SU-DHL-6 (cell line): ENCODE measurements at regions not wholly inside any gene's neighbourhood (a gene's known extent, or its start where the extent isn't known, plus 50 kb on each side); places are given as distances from the start of the nearest gene placed in this dataset.

Experiments used
- H2AFZ ChIP-seq: fragments of 200-600 bp; sonication (generic); 2 replicates; pipeline ENCODE4 v1.6.1; 2014; ENCODE audit warnings: low read depth, mild to moderate bottlenecking, moderate library complexity, mixed read lengths, antibody characterized with exemption, low read length; ENCODE audit not compliant: severe bottlenecking
- H3F3A ChIP-seq: fragments of 200-600 bp; shearing (Covaris generic); 2 replicates; pipeline ENCODE4 v1.6.0; 2016; ENCODE audit warnings: antibody characterized with exemption, mild to moderate bottlenecking; ENCODE audit not compliant: insufficient read depth
- H3K27ac ChIP-seq: fragments of 200-600 bp; sonication (generic); 2 replicates; pipeline ENCODE4 v1.5.1; 2016; ENCODE audit warnings: low read depth, mild to moderate bottlenecking, low read length, moderate library complexity, mixed read lengths
- H3K27me3 ChIP-seq: fragments of 200-600 bp; sonication (generic), shearing (Covaris generic); 2 replicates; pipeline ENCODE4 v1.6.0; 2014; ENCODE audit warnings: mild to moderate bottlenecking, low read length
- H3K36me3 ChIP-seq: fragments of 200-600 bp; sonication (generic); 2 replicates; pipeline ENCODE4 v1.6.1; 2014; ENCODE audit warnings: mild to moderate bottlenecking, low read length, mixed read lengths
- H3K4me2 ChIP-seq: fragments of 300-600, 200-600 bp; shearing (Covaris generic), sonication (generic); 2 replicates; pipeline ENCODE4 v1.6.0; 2014; ENCODE audit warnings: low read length, low read depth, mild to moderate bottlenecking; ENCODE audit not compliant: poor library complexity, severe bottlenecking
- H3K4me3 ChIP-seq: fragments of 200-600 bp; sonication (generic); 2 replicates; pipeline ENCODE4 v1.5.1; 2014; ENCODE audit warnings: antibody characterized with exemption, low read length, mild to moderate bottlenecking, mixed read lengths; ENCODE audit not compliant: insufficient read depth, poor library complexity, severe bottlenecking
- H3K79me2 ChIP-seq: fragments of 200-600 bp; sonication (generic); 2 replicates; pipeline ENCODE4 v1.6.1; 2014; ENCODE audit warnings: mild to moderate bottlenecking, low read length, moderate library complexity; ENCODE audit not compliant: insufficient read depth
- H3K9ac ChIP-seq: fragments of 200-600 bp; sonication (generic); 2 replicates; pipeline ENCODE4 v1.7.0; 2014; ENCODE audit warnings: mild to moderate bottlenecking, low read length
- H3K9me2 ChIP-seq: fragments of 200-600 bp; sonication (generic); replicated peaks from 2 replicates; pipeline ENCODE4 v1.6.1; 2014; ENCODE audit warnings: low read length; ENCODE audit not compliant: insufficient read depth
- H3K9me3 ChIP-seq: fragments of 200-600 bp; sonication (generic); 2 replicates; pipeline ENCODE4 v1.6.1; 2014; ENCODE audit warnings: low read length, mixed read lengths; ENCODE audit not compliant: insufficient read depth
- H4K20me1 ChIP-seq: fragments of 200-600 bp; sonication (generic); 2 replicates; pipeline ENCODE4 v1.6.1; 2014; ENCODE audit warnings: low read depth, mild to moderate bottlenecking, antibody characterized with exemption, low read length, moderate library complexity, mixed read lengths
- EZH2phosphoT487 ChIP-seq: fragments of 200-600 bp; sonication (generic), shearing (Covaris generic); conservative IDR thresholded peaks from 2 replicates; pipeline ENCODE4 v1.6.1; 2018; ENCODE audit warnings: mild to moderate bottlenecking, antibody characterized with exemption, low read length, moderate library complexity, mixed read lengths
- TF ChIP-seq, protein P1 (sequence below): fragments of 200-600 bp; sonication (generic); IDR thresholded peaks from one replicate; pipeline ENCODE4 v1.5.1; 2017; ENCODE audit warnings: antibody characterized with exemption, mild to moderate bottlenecking, low read length, moderate library complexity; ENCODE audit not compliant: insufficient read depth, poor library complexity, severe bottlenecking

DNA sequence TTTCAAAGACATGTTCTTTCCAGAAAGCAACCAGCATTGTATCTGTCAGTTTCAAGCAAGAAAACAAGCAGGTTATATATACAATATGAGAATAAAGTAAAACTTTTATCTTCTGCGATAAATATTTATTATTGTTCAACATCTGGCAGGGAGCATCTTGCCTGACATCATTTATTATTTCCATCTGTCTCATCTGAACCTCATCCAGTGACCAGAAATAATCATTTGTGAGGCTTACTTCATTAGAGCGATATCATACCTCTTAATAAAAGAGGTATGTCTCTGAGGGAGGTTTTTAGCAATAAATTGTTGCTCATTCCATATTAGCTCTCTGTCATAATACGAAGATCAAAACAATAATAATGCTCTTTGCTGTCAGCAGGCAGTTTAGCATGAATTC lies 226.1 kb downstream of the CDC14C start:
- Histone ChIP-seq H3K9ac (no peak overlapping the region), H3K79me2 (no peaks in the 10 kb centered on the region), H3K36me3 (no peaks in the 10 kb centered on the region), H3K4me2 (no peak overlapping the region), H3F3A (no peaks in the 10 kb centered on the region), H3K27me3 (no peaks in the 10 kb centered on the region), H3K9me2 (no peaks in the 10 kb centered on the region), H3K27ac (no peak overlapping the region), H4K20me1 (no peaks in the 10 kb centered on the region), H2AFZ (no peak overlapping the region), H3K9me3 (no peaks in the 10 kb centered on the region), H3K4me3 (no peak overlapping the region)
- TF ChIP-seq, protein P1, sequence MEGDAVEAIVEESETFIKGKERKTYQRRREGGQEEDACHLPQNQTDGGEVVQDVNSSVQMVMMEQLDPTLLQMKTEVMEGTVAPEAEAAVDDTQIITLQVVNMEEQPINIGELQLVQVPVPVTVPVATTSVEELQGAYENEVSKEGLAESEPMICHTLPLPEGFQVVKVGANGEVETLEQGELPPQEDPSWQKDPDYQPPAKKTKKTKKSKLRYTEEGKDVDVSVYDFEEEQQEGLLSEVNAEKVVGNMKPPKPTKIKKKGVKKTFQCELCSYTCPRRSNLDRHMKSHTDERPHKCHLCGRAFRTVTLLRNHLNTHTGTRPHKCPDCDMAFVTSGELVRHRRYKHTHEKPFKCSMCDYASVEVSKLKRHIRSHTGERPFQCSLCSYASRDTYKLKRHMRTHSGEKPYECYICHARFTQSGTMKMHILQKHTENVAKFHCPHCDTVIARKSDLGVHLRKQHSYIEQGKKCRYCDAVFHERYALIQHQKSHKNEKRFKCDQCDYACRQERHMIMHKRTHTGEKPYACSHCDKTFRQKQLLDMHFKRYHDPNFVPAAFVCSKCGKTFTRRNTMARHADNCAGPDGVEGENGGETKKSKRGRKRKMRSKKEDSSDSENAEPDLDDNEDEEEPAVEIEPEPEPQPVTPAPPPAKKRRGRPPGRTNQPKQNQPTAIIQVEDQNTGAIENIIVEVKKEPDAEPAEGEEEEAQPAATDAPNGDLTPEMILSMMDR, result no peak

DNA sequence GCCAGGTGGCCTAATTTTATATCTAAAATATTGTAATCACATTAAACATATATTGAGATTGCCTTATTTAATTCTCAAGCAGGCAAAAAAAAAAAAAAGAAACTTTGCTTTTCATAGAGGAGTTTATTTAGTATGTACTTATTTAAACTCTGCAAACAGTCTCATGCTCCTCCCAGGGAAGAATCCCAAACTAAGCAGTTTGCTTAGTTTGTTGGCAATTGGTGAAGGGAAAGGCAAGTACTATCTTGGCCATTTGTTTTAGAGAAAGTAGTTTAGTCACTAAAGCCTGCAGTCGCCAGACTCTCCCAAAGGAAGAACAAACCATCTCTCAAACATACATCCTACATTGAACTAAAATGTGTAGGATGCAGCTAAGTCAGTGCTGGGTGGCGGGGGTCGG lies 226.8 kb downstream of the CDC14C start:
- Histone ChIP-seq H3F3A (no peaks in the 10 kb centered on the region), H3K27ac (no peak overlapping the region), H2AFZ (no peak overlapping the region), H3K9me3 (no peaks in the 10 kb centered on the region), H3K27me3 (no peaks in the 10 kb centered on the region), H3K9me2 (no peaks in the 10 kb centered on the region), H3K36me3 (no peaks in the 10 kb centered on the region), H3K4me2 (no peak overlapping the region), H4K20me1 (no peaks in the 10 kb centered on the region), H3K79me2 (no peaks in the 10 kb centered on the region), H3K9ac (no peak overlapping the region), H3K4me3 (no peak overlapping the region)
- TF ChIP-seq, protein P1, result no peak
- no peak for TF ChIP-seq EZH2phosphoT487

DNA sequence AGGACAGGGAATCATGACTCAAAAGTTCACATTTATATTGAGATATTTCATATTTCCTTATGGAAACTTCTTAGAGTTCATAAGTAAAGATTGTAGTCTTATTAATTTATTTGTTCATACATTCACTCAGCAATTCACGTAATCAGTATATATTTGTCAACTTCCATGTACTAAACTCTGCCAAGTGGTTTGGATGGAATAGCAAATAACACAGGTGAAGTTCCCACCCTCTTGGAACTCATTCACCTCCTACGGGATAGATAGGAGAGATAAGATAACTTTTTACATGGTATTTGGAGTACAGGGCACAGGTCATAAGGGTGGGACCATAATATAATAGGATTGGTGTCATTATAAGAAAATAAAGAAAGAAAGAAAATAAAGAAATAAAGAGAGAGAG lies 234.0 kb downstream of the CDC14C start:
- H3K36me3 ChIP-seq, result no peaks in the 10 kb centered on the region
- no peaks in the 10 kb centered on the region for H3K27me3 ChIP-seq
- no peaks in the 10 kb centered on the region for H3K9me3 ChIP-seq
- H3K9ac ChIP-seq, result no peak overlapping the region
- H3F3A ChIP-seq, result no peaks in the 10 kb centered on the region
- H4K20me1 ChIP-seq, result no peaks in the 10 kb centered on the region
- H3K4me2 ChIP-seq, result no peak overlapping the region
- H3K79me2 ChIP-seq, result no peaks in the 10 kb centered on the region
- H3K4me3 ChIP-seq, result no peak overlapping the region
- H2AFZ ChIP-seq, result no peak overlapping the region
- no peaks in the 10 kb centered on the region for H3K9me2 ChIP-seq
- no peak overlapping the region for H3K27ac ChIP-seq
- TF ChIP-seq, protein P1, result no peak
- no peak for TF ChIP-seq EZH2phosphoT487

DNA sequence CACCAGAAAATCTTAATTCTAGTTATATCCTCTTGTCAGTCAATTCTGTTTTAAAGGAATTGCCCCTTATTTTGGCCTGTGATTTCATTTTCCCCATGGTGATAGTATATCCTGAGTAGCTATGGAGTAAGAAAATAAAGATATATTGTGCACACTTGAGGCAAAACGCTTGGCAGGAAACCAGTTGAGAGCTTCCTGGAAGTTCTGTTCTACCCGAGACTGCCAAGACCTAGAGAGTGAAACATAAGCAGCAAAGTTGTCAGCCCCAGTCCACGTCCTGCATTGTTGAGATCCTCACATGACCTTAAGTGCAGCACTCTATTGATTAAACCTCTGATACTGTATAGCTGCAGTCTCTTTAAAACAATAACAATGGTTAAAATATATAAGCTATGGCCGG lies 235.2 kb downstream of the CDC14C start:
- H3F3A ChIP-seq, result no peaks in the 10 kb centered on the region
- no peaks in the 10 kb centered on the region for H3K27me3 ChIP-seq
- no peaks in the 10 kb centered on the region for H3K9me2 ChIP-seq
- H3K9ac ChIP-seq, result no peak overlapping the region
- H2AFZ ChIP-seq, result no peak overlapping the region
- no peaks in the 10 kb centered on the region for H3K79me2 ChIP-seq
- no peak overlapping the region for H3K4me2 ChIP-seq
- H3K27ac ChIP-seq, result no peak overlapping the region
- no peaks in the 10 kb centered on the region for H3K36me3 ChIP-seq
- TF ChIP-seq EZH2phosphoT487, result no peak
- TF ChIP-seq, protein P1, result no peak
- H3K9me3 ChIP-seq, result no peaks in the 10 kb centered on the region
- no peak overlapping the region for H3K4me3 ChIP-seq
- H4K20me1 ChIP-seq, result no peaks in the 10 kb centered on the region
